ENCODE measurements at regions not wholly inside any gene's neighbourhood (a gene's known extent, or its start where the extent isn't known, plus 50 kb on each side); places are given as distances from the start of the nearest gene placed in this dataset.

GRCh38 chr18:33849731-33850130 lies 271.7 kb downstream of the ASXL3 start:
- H3K9ac ChIP-seq (ENCODE audit: low read depth in 1 of 2, low read length in 2 of 2) = no peak overlapping the region
- WGBS = 83% methylated on average over 4 of the region's 4 CpGs
- no peaks in the 10 kb centered on the region for H3K9me3 ChIP-seq (ENCODE audit: control insufficient read depth in 4 of 4, low read length in 3 of 4)
- TF ChIP-seq SP1 (IDR thresholded peaks at IDR 0.05) (no peak), ATF3 (IDR thresholded peaks at IDR 0.05) (no peak), HNF4A (conservative IDR thresholded peaks at IDR 0.05) (no peak), NR2F2 (IDR thresholded peaks at IDR 0.05) (no peak), FOXA1 (IDR thresholded peaks at IDR 0.05) (no peak), EGR1 (IDR thresholded peaks at IDR 0.05; ENCODE audit: low read depth in 2 of 2) (no peak), GABPA (IDR thresholded peaks at IDR 0.05 in 1 of 2, conservative IDR thresholded peaks at IDR 0.05 in 1 of 2) (no peak), REST (IDR thresholded peaks at IDR 0.05) (no peak), MAX (IDR thresholded peaks at IDR 0.05) (no peak)
- DNase-seq (ENCODE audit: low spot score) = no peak
- H3K4me3 ChIP-seq (ENCODE audit: low read depth in 1 of 3, low read length in 3 of 3) = no peak overlapping the region
- H3K27me3 ChIP-seq (ENCODE audit: control insufficient read depth in 4 of 4, insufficient read depth in 4 of 4, low read length in 3 of 4) = no peaks in the 10 kb centered on the region
- no peak overlapping the region for H3K27ac ChIP-seq (ENCODE audit: low read depth in 1 of 2, low read length in 2 of 2)
- peaks cover 0 to 6% (median 0%) of the 10 kb centered on the region in 4 donors for H3K4me1 ChIP-seq (ENCODE audit: control insufficient read depth in 4 of 4, insufficient read depth in 4 of 4, low read length in 3 of 4)
- H3K36me3 ChIP-seq (ENCODE audit: control insufficient read depth in 4 of 4, insufficient read depth in 3 of 4, low read depth in 1 of 4, low read length in 3 of 4) = no peaks in the 10 kb centered on the region

- no peak overlapping the region for H3K4me3 ChIP-seq (ENCODE audit: low read depth in 1 of 3, low read length in 3 of 3)
- no peaks in the 10 kb centered on the region for H3K27me3 ChIP-seq (ENCODE audit: control insufficient read depth in 4 of 4, insufficient read depth in 4 of 4, low read length in 3 of 4)
- WGBS = 84% methylated on average over 3 of the region's 3 CpGs
- no peak overlapping the region for H3K9ac ChIP-seq (ENCODE audit: low read depth in 1 of 2, low read length in 2 of 2)
- TF ChIP-seq EGR1 (IDR thresholded peaks at IDR 0.05; ENCODE audit: low read depth in 2 of 2) = no peak
- TF ChIP-seq ZBTB33 (IDR thresholded peaks at IDR 0.05) = no peak
- TF ChIP-seq HNF4A (conservative IDR thresholded peaks at IDR 0.05) = no peak
- no peak for TF ChIP-seq CTCF (IDR thresholded peaks at IDR 0.05; ENCODE audit: low read depth, low read length, missing input control)
- no peak for TF ChIP-seq FOXA2 (IDR thresholded peaks at IDR 0.05)
- no peak for TF ChIP-seq YY1 (IDR thresholded peaks at IDR 0.05)
- no peak for TF ChIP-seq JUND (IDR thresholded peaks at IDR 0.05)
- no peak for TF ChIP-seq REST (IDR thresholded peaks at IDR 0.05)
- no peak for DNase-seq (ENCODE audit: low spot score)
- no peaks in the 10 kb centered on the region for H3K36me3 ChIP-seq (ENCODE audit: control insufficient read depth in 4 of 4, insufficient read depth in 3 of 4, low read depth in 1 of 4, low read length in 3 of 4)
- H3K27ac ChIP-seq (ENCODE audit: low read depth in 1 of 2, low read length in 2 of 2) = no peak overlapping the region
- H3K9me3 ChIP-seq (ENCODE audit: control insufficient read depth in 4 of 4, low read length in 3 of 4) = no peaks in the 10 kb centered on the region
- peaks cover 0 to 8% (median 4%) of the 10 kb centered on the region in 4 donors for H3K4me1 ChIP-seq (ENCODE audit: control insufficient read depth in 4 of 4, insufficient read depth in 4 of 4, low read length in 3 of 4)
Observed at GRCh38 chr18:33844232-33844631, 266.2 kb downstream of the ASXL3 start.
